HCT116 (cell line): ENCODE measurements at regions not wholly inside any gene's neighbourhood (a gene's known extent, or its start where the extent isn't known, plus 50 kb on each side); places are given as distances from the start of the nearest gene placed in this dataset.

Experiments used
- ATAC-seq: fragments of 200-7000 bp; cut with Tn5 transposase; 2 replicates; pipeline ENCODE4 v1.9.1; 2020; ENCODE audit warnings: mild to moderate bottlenecking, moderate library complexity
- BruUV-seq: library from RNA; stranded (reverse); fragments of 400-500 nt; replicated peaks from 2 replicates; lab custom pipeline; 2021; lab: Mats Ljungman, UMichigan
- CTCF ChIA-PET: fragments of 300-600 bp; sonication (Branson Sonifier 250); formaldehyde crosslinking; loops from one replicate; lab custom pipeline; 2021; ENCODE audit warnings: antibody characterized with exemption; lab: Charles Lee
- POLR2A ChIA-PET: fragments of 300-600, 350-600 bp; sonication (Branson Sonifier 250); formaldehyde crosslinking; loops from one replicate; lab custom pipeline; 2021; ENCODE audit warnings: antibody characterized with exemption; lab: Charles Lee
- RAD21 ChIA-PET, 2 experiments: fragments of 300-600 bp; sonication (Branson Sonifier 250); formaldehyde crosslinking; loops; one replicate each; lab custom pipeline; 2023; ENCODE audit warnings: low total read pairs in 2 of 2; ENCODE audit not compliant: uncharacterized antibody in 2 of 2, unreplicated experiment in 2 of 2, low non-redundant PET in 1 of 2; lab: Charles Lee
- DNase-seq: peaks from one replicate; pipeline ENCODE4 v3.0.0-alpha.2; 2010; ENCODE audit warnings: low read depth, low spot score
- H2AFZ ChIP-seq: fragments of 200-600 bp; shearing (Covaris generic), sonication (generic); 2 replicates; pipeline ENCODE4 v1.6.1; 2017; ENCODE audit warnings: low read depth, mixed run types, mixed read lengths, antibody characterized with exemption, low read length; ENCODE audit not compliant: poor library complexity, severe bottlenecking
- H3K27ac ChIP-seq: 2 replicates; pipeline ENCODE4 v1.5.1; 2012; ENCODE audit warnings: low read depth, low read length
- H3K27me3 ChIP-seq: fragments of 200-600 bp; sonication (generic); 2 replicates; pipeline ENCODE4 v1.6.1; 2016; ENCODE audit warnings: mixed run types, low read length, mixed read lengths; ENCODE audit not compliant: insufficient read depth
- H3K36me3 ChIP-seq, 2 experiments: fragments of 200-500 bp in 1 of 2; fragments of 200-600 bp in 1 of 2; sonication (Bioruptor generic) in 1 of 2; sonication (generic) in 1 of 2; 2 replicates each; pipeline versions ENCODE4 v1.5.1 to v1.6.1; 2014 to 2016; ENCODE audit warnings: low read length in 2 of 2, inconsistent platforms in 1 of 2, mixed read lengths in 1 of 2, mixed run types in 1 of 2; ENCODE audit not compliant: insufficient read depth in 2 of 2, control insufficient read depth in 1 of 2
- H3K4me1 ChIP-seq, 2 experiments: fragments of 200-600 bp in 1 of 2; sonication (generic) in 1 of 2; 2 replicates each; pipeline versions ENCODE4 v1.5.1 to v1.6.1; 2012 to 2017; ENCODE audit warnings: low read length in 2 of 2, inconsistent platforms in 1 of 2, mild to moderate bottlenecking in 1 of 2, mixed read lengths in 1 of 2, mixed run types in 1 of 2, moderate library complexity in 1 of 2; ENCODE audit not compliant: insufficient read depth in 2 of 2, control insufficient read depth in 1 of 2
- H3K4me2 ChIP-seq: fragments of 200-600 bp; sonication (generic); 2 replicates; pipeline ENCODE4 v1.6.1; 2017; ENCODE audit warnings: mixed run types, low read length, mixed read lengths
- H3K4me3 ChIP-seq, 2 experiments: fragments of 200-600 bp in 1 of 2; sonication (generic) in 1 of 2; replicated peaks in 1 of 2; 2 replicates each; pipeline ENCODE4 v1.5.1; 2011 to 2016; ENCODE audit warnings: low read length in 2 of 2, control low read depth in 1 of 2, low read depth in 1 of 2, mild to moderate bottlenecking in 1 of 2, mixed read lengths in 1 of 2, mixed run types in 1 of 2
- H3K79me2 ChIP-seq: fragments of 200-600 bp; sonication (generic); 2 replicates; pipeline ENCODE4 v1.6.1; 2017; ENCODE audit warnings: mild to moderate bottlenecking, mixed run types, low read length, moderate library complexity, mixed read lengths; ENCODE audit not compliant: insufficient read depth
- H3K9ac ChIP-seq: fragments of 200-600 bp; sonication (generic); 2 replicates; pipeline ENCODE4 v1.6.1; 2016; ENCODE audit warnings: low read length, mixed read lengths
- H3K9me2 ChIP-seq: fragments of 200-600 bp; sonication (generic), shearing (Covaris generic); 2 replicates; pipeline ENCODE4 v1.6.1; 2017; ENCODE audit warnings: mixed run types, mild to moderate bottlenecking, moderate library complexity; ENCODE audit not compliant: insufficient read depth
- H3K9me3 ChIP-seq, 2 experiments: fragments of 200-500 bp in 1 of 2; fragments of 200-600 bp in 1 of 2; sonication (Bioruptor generic) in 1 of 2; sonication (generic) in 1 of 2; 2 replicates each; pipeline ENCODE4 v1.6.1; 2014 to 2017; ENCODE audit warnings: low read length in 2 of 2, mixed read lengths in 2 of 2, inconsistent platforms in 1 of 2, low read depth in 1 of 2, mild to moderate bottlenecking in 1 of 2, mixed run types in 1 of 2, moderate library complexity in 1 of 2; ENCODE audit not compliant: control insufficient read depth in 1 of 2, insufficient read depth in 1 of 2
- H4K20me1 ChIP-seq: fragments of 200-600 bp; sonication (generic), shearing (Covaris generic); 2 replicates; pipeline ENCODE4 v1.6.1; 2017; ENCODE audit warnings: mixed run types, mild to moderate bottlenecking, moderate library complexity; ENCODE audit not compliant: insufficient read depth
- CEBPB ChIP-seq: IDR thresholded peaks from 2 replicates; pipeline ENCODE4 v1.6.1; 2012; ENCODE audit warnings: low read depth
- EGR1 ChIP-seq: IDR thresholded peaks from 2 replicates; pipeline ENCODE4 v1.6.1; 2012; ENCODE audit warnings: low read depth
- ELF1 ChIP-seq: IDR thresholded peaks from 2 replicates; pipeline ENCODE4 v1.6.1; 2012; ENCODE audit warnings: low read depth, borderline replicate concordance
- EZH2 ChIP-seq: fragments of 200-600 bp; sonication (generic); IDR thresholded peaks from 2 replicates; pipeline ENCODE4 v1.6.1; 2017; ENCODE audit warnings: antibody characterized with exemption, mixed run types
- FOSL1 ChIP-seq: IDR thresholded peaks from 2 replicates; pipeline ENCODE4 v1.6.1; 2012; ENCODE audit warnings: low read depth
- JUND ChIP-seq: IDR thresholded peaks from 2 replicates; pipeline ENCODE4 v1.6.1; 2012
- POLR2A ChIP-seq: IDR thresholded peaks from 2 replicates; pipeline ENCODE4 v1.7.0; 2011; ENCODE audit warnings: borderline replicate concordance; ENCODE audit not compliant: insufficient read depth, insufficient read length; ENCODE audit errors: extremely low read depth
- SP1 ChIP-seq: IDR thresholded peaks from 2 replicates; pipeline ENCODE4 v1.6.1; 2012; ENCODE audit warnings: low read depth
- SRF ChIP-seq: IDR thresholded peaks from 2 replicates; pipeline ENCODE4 v1.6.1; 2012; ENCODE audit warnings: low read depth
- TCF7L2 ChIP-seq: IDR thresholded peaks from 2 replicates; pipeline ENCODE4 v1.7.0; 2011; ENCODE audit warnings: borderline replicate concordance, inconsistent platforms; ENCODE audit not compliant: insufficient read depth, insufficient read length; ENCODE audit errors: extremely low read depth
- ZFX ChIP-seq: fragments of 450-650 bp; IDR thresholded peaks from 2 replicates; pipeline ENCODE4 v1.6.1; 2017
- ZNF274 ChIP-seq: fragments of 200-500 bp; sonication (Bioruptor generic); IDR thresholded peaks from 2 replicates; pipeline ENCODE4 v1.6.1; 2014; ENCODE audit warnings: mild to moderate bottlenecking, low read depth, low read length, inconsistent platforms
- intact Hi-C: fragments of 100-400 bp; cut with micrococcal nuclease; formaldehyde crosslinking; loops from 2 replicates; pipeline ENCODE4 v1.10.0; 2022
- TF ChIP-seq, protein P1 (sequence below): IDR thresholded peaks from 2 replicates; pipeline ENCODE4 v1.6.1; 2012; ENCODE audit warnings: low read depth
- TF ChIP-seq, protein P2 (sequence below), 3 experiments: fragments of 200-600 bp in 1 of 3; sonication (generic) in 1 of 3; IDR thresholded peaks in 2 of 3; conservative IDR thresholded peaks in 1 of 3; 2 replicates each; pipeline ENCODE4 v1.5.1; 2012 to 2017; ENCODE audit warnings: low read depth in 2 of 3, low read length in 2 of 3, antibody characterized with exemption in 1 of 3, borderline replicate concordance in 1 of 3, control low read depth in 1 of 3, mild to moderate bottlenecking in 1 of 3, mixed read lengths in 1 of 3, mixed run types in 1 of 3, moderate library complexity in 1 of 3; ENCODE audit not compliant: insufficient read depth in 1 of 3
- TF ChIP-seq, protein P3 (sequence below): IDR thresholded peaks from 2 replicates; pipeline ENCODE4 v1.6.1; 2012
- TF ChIP-seq, protein P4 (sequence below): IDR thresholded peaks from 2 replicates; pipeline ENCODE4 v1.6.1; 2012

DNA sequence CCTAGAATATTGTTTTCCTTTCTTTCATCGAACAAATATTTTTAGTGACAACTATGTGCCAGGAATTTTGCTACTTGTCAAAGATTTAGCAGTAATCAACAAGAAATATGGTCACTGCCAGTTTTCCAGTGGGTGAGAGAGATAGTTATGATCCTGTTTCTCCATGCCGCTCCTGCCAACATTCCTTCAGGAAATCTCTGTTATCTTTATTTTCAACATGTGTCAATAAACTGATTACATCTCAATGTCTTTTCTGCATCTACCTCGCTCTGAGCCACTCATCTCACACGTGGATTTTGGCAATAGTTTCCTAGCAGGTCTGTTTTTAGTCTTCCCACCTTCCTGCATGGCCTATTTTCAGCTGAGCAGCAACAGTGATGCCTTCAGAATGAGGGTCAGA, 650.0 kb upstream of the STXBP6 start:
- peaks cover 29 to 37% of the 10 kb centered on the region in 2 experiments; a peak in 2 of 4 replicates for H3K9me3 ChIP-seq
- intact Hi-C loops, result no loop called here
- H4K20me1 ChIP-seq, result no peaks in the 10 kb centered on the region
- ChIA-PET RAD21 (no interaction called here), CTCF (no interaction called here), POLR2A (no interaction called here)
- H3K4me1 ChIP-seq, result no peaks in the 10 kb centered on the region
- no peak overlapping the region for H3K9ac ChIP-seq
- no peaks in the 10 kb centered on the region for H3K9me2 ChIP-seq
- H3K79me2 ChIP-seq, result no peaks in the 10 kb centered on the region
- H2AFZ ChIP-seq, result no peak overlapping the region
- no TSS peak for BruUV-seq
- ATAC-seq (no peak), DNase-seq (no peak)
- H3K4me3 ChIP-seq, result no peak overlapping the region
- H3K4me2 ChIP-seq, result no peak overlapping the region
- H3K27ac ChIP-seq, result no peak overlapping the region
- TF ChIP-seq ELF1 (no peak), TCF7L2 (no peak), FOSL1 (no peak), SRF (no peak), SP1 (no peak), ZNF274 (no peak), POLR2A (no peak), ZFX (no peak), EGR1 (no peak), CEBPB (no peak), EZH2 (no peak), JUND (no peak)
- TF ChIP-seq, protein P1, sequence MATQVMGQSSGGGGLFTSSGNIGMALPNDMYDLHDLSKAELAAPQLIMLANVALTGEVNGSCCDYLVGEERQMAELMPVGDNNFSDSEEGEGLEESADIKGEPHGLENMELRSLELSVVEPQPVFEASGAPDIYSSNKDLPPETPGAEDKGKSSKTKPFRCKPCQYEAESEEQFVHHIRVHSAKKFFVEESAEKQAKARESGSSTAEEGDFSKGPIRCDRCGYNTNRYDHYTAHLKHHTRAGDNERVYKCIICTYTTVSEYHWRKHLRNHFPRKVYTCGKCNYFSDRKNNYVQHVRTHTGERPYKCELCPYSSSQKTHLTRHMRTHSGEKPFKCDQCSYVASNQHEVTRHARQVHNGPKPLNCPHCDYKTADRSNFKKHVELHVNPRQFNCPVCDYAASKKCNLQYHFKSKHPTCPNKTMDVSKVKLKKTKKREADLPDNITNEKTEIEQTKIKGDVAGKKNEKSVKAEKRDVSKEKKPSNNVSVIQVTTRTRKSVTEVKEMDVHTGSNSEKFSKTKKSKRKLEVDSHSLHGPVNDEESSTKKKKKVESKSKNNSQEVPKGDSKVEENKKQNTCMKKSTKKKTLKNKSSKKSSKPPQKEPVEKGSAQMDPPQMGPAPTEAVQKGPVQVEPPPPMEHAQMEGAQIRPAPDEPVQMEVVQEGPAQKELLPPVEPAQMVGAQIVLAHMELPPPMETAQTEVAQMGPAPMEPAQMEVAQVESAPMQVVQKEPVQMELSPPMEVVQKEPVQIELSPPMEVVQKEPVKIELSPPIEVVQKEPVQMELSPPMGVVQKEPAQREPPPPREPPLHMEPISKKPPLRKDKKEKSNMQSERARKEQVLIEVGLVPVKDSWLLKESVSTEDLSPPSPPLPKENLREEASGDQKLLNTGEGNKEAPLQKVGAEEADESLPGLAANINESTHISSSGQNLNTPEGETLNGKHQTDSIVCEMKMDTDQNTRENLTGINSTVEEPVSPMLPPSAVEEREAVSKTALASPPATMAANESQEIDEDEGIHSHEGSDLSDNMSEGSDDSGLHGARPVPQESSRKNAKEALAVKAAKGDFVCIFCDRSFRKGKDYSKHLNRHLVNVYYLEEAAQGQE, result no peak
- TF ChIP-seq, protein P2, sequence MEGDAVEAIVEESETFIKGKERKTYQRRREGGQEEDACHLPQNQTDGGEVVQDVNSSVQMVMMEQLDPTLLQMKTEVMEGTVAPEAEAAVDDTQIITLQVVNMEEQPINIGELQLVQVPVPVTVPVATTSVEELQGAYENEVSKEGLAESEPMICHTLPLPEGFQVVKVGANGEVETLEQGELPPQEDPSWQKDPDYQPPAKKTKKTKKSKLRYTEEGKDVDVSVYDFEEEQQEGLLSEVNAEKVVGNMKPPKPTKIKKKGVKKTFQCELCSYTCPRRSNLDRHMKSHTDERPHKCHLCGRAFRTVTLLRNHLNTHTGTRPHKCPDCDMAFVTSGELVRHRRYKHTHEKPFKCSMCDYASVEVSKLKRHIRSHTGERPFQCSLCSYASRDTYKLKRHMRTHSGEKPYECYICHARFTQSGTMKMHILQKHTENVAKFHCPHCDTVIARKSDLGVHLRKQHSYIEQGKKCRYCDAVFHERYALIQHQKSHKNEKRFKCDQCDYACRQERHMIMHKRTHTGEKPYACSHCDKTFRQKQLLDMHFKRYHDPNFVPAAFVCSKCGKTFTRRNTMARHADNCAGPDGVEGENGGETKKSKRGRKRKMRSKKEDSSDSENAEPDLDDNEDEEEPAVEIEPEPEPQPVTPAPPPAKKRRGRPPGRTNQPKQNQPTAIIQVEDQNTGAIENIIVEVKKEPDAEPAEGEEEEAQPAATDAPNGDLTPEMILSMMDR (IDR thresholded peaks at IDR 0.05 in 2 of 3, conservative IDR thresholded peaks at IDR 0.05 in 1 of 3; ENCODE audit: borderline replicate concordance in 1 of 3, insufficient read depth in 1 of 3, low read depth in 2 of 3, low read length in 2 of 3), result no peak
- TF ChIP-seq, protein P3, sequence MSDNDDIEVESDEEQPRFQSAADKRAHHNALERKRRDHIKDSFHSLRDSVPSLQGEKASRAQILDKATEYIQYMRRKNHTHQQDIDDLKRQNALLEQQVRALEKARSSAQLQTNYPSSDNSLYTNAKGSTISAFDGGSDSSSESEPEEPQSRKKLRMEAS, result no peak
- TF ChIP-seq, protein P4, sequence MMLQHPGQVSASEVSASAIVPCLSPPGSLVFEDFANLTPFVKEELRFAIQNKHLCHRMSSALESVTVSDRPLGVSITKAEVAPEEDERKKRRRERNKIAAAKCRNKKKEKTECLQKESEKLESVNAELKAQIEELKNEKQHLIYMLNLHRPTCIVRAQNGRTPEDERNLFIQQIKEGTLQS, result no peak
- no peaks in the 10 kb centered on the region for H3K27me3 ChIP-seq
- no peaks in the 10 kb centered on the region for H3K36me3 ChIP-seq
